ENCODE measurements at regions not wholly inside any gene's neighbourhood (a gene's known extent, or its start where the extent isn't known, plus 50 kb on each side); places are given as distances from the start of the nearest gene placed in this dataset.
"Not testable (repeated sequence)": the region's sequence is repeated elsewhere in the genome, so short reads cannot be mapped to it uniquely, and the experiment has no call there.

GRCh38 chr10:9075420-9075819, 1020.9 kb downstream of the GATA3 start:
- no peak for DNase-seq

GRCh38 chr10:9076066-9076465, 1021.6 kb downstream of the GATA3 start:
- no peak for DNase-seq

- no peak for DNase-seq
Measured at GRCh38 chr10:9081253-9081652, 1026.8 kb downstream of the GATA3 start.

- DNase-seq, result no peak
Measured at GRCh38 chr10:9081961-9082360, 1027.5 kb downstream of the GATA3 start.

GRCh38 chr10:9091530-9092093, 1037.1 kb downstream of the GATA3 start:
- DNase-seq, result no peak

- peak; percentile 3 to 6 for DNase-seq
Measured at GRCh38 chr10:9096288-9096687, 1041.8 kb downstream of the GATA3 start.

GRCh38 chr10:9097206-9097990, 1042.9 kb downstream of the GATA3 start:
- no peak for DNase-seq

- DNase-seq, result no peak
Measured at GRCh38 chr10:9097991-9098306, 1043.5 kb downstream of the GATA3 start.

GRCh38 chr10:9102026-9102425, 1047.5 kb downstream of the GATA3 start:
- no peak for DNase-seq

- DNase-seq, result no peak
Measured at GRCh38 chr10:9103301-9103700, 1048.8 kb downstream of the GATA3 start.

- no peak for DNase-seq
Measured at GRCh38 chr10:9111976-9112375, 1057.5 kb downstream of the GATA3 start.

GRCh38 chr10:9126728-9127127, 1072.2 kb downstream of the GATA3 start:
- DNase-seq, result no peak

- no peak for DNase-seq
Measured at GRCh38 chr10:9137368-9137767, 1082.9 kb downstream of the GATA3 start.

GRCh38 chr10:9138829-9139228, 1084.3 kb downstream of the GATA3 start:
- DNase-seq, result not testable (repeated sequence)

- DNase-seq, result no peak
Measured at GRCh38 chr10:9140373-9140772, 1085.9 kb downstream of the GATA3 start.

- DNase-seq, result no peak
Measured at GRCh38 chr10:9147475-9147874, 1093.0 kb downstream of the GATA3 start.

GRCh38 chr10:9149134-9149533, 1094.6 kb downstream of the GATA3 start:
- DNase-seq, result no peak

- DNase-seq, result not testable (repeated sequence)
Measured at GRCh38 chr10:9153057-9153456, 1098.6 kb downstream of the GATA3 start.

GRCh38 chr10:9157656-9158055, 1103.2 kb downstream of the GATA3 start:
- DNase-seq, result no peak

GRCh38 chr10:9158675-9159074, 1104.2 kb downstream of the GATA3 start:
- DNase-seq, result no peak

- DNase-seq, result no peak
Measured at GRCh38 chr10:9160275-9160674, 1105.8 kb downstream of the GATA3 start.

GRCh38 chr10:9163699-9164098, 1109.2 kb downstream of the GATA3 start:
- no peak for DNase-seq

- no peak for DNase-seq
Measured at GRCh38 chr10:9166770-9167169, 1112.3 kb downstream of the GATA3 start.

GRCh38 chr10:9172276-9172675, 1117.8 kb downstream of the GATA3 start:
- DNase-seq, result no peak

- DNase-seq, result no peak
Measured at GRCh38 chr10:9175200-9175599, 1120.7 kb downstream of the GATA3 start.

Measured in activated CD4-positive, alpha-beta T cell treated with anti-CD3 and anti-CD28 coated beads, Interleukin-2, amount 50 U/mL, for 4 hours (primary cell).